MCF 10A (cell line): ENCODE measurements at regions not wholly inside any gene's neighbourhood (a gene's known extent, or its start where the extent isn't known, plus 50 kb on each side); places are given as distances from the start of the nearest gene placed in this dataset.
A peak's percentile ranks its signal among the peaks of the same experiment; 100 is the strongest.

Experiments used
- BruUV-seq: library from RNA; stranded (reverse); fragments of 400-500 nt; replicated peaks from 2 replicates; lab custom pipeline; 2021; lab: Mats Ljungman, UMichigan
- CTCF ChIA-PET: fragments of 300-600 bp; sonication (Branson Sonifier 250); formaldehyde crosslinking; extraction: SDS; loops from one replicate; lab custom pipeline; 2021; ENCODE audit warnings: antibody characterized with exemption, inconsistent platforms; lab: Yijun Ruan, JAX
- POLR2A ChIA-PET: fragments of 300-600, 350-650 bp; sonication (Branson Sonifier 250); formaldehyde crosslinking; extraction: SDS; loops from one replicate; lab custom pipeline; 2020; ENCODE audit warnings: antibody characterized with exemption, inconsistent platforms; lab: Yijun Ruan, JAX
- DNase-seq: peaks from one replicate; pipeline ENCODE4 v3.0.0-alpha.2; 2018; ENCODE audit not compliant: unreplicated experiment
- H3K27ac Mint-ChIP-seq: one replicate; pipeline ENCODE4 v1.8.0; 2022; ENCODE audit warnings: mild to moderate bottlenecking, low read depth, mixed read lengths; ENCODE audit not compliant: unreplicated experiment
- H3K27me3 Mint-ChIP-seq: one replicate; pipeline ENCODE4 v1.8.0; 2022; ENCODE audit warnings: mixed read lengths; ENCODE audit not compliant: insufficient read depth, unreplicated experiment
- H3K36me3 Mint-ChIP-seq: one replicate; pipeline ENCODE4 v1.8.0; 2022; ENCODE audit warnings: mild to moderate bottlenecking, moderate library complexity, mixed read lengths; ENCODE audit not compliant: insufficient read depth, unreplicated experiment
- H3K4me1 Mint-ChIP-seq: one replicate; pipeline ENCODE4 v1.8.0; 2022; ENCODE audit warnings: mixed read lengths; ENCODE audit not compliant: insufficient read depth, unreplicated experiment
- H3K4me3 Mint-ChIP-seq: one replicate; pipeline ENCODE4 v1.8.0; 2022; ENCODE audit warnings: mild to moderate bottlenecking, moderate library complexity, mixed read lengths; ENCODE audit not compliant: unreplicated experiment
- H3K9me3 Mint-ChIP-seq: one replicate; pipeline ENCODE4 v1.8.0; 2022; ENCODE audit warnings: mixed read lengths; ENCODE audit not compliant: unreplicated experiment
- CTCF ChIP-seq: fragments of 200-600 bp; IDR thresholded peaks from one replicate; pipeline ENCODE4 v1.8.0; 2022; ENCODE audit warnings: antibody characterized with exemption, mild to moderate bottlenecking; ENCODE audit not compliant: unreplicated experiment
- intact Hi-C: fragments of 100-400 bp; cut with micrococcal nuclease; formaldehyde crosslinking; loops from 2 replicates; pipeline ENCODE4 v1.14.1; 2022

GRCh38 chr10:36872702-36873393, 252.6 kb upstream of the ANKRD30A start:
- no peak for DNase-seq
- Mint-ChIP-seq H3K27ac (no peak overlapping the region), H3K4me1 (no peaks in the 10 kb centered on the region), H3K36me3 (no peaks in the 10 kb centered on the region), H3K27me3 (peaks cover 7% of the 10 kb centered on the region), H3K4me3 (no peak overlapping the region), H3K9me3 (no peaks in the 10 kb centered on the region)
- no TSS peak for BruUV-seq
- intact Hi-C loops: no loop called here
- ChIA-PET POLR2A (no interaction called here), CTCF (interaction anchor here (0.6 kb wide), 2 partner anchors 9 to 1001 kb away, joined by 3 read pairs; no protein-coding TSS in a partner anchor)
- no peak for TF ChIP-seq CTCF

DNA sequence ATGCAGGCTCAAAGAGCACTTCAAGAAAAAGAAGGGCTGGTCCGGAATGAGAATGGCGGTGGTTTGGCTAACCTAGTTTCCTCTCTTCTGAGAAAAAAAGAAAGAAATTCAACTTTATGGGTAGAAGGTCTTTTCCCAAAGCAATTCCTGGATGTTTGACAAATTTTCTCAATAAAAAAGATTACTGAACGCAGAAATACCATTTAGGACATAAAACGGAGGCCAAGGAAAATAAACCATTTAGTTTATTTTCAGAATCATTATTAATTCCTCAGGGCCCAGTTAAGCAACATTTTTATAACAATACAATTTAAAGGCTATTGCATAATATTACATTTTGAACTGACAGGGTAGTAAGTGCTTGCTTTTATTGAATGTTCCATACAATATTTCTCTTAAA, 284.6 kb upstream of the ANKRD30A start:
- intact Hi-C loops: no loop called here

GRCh38 chr10:36837416-36837815, 288.0 kb upstream of the ANKRD30A start:
- no TSS peak for BruUV-seq
- Mint-ChIP-seq H3K9me3 (no peaks in the 10 kb centered on the region), H3K36me3 (no peaks in the 10 kb centered on the region), H3K4me3 (no peak overlapping the region), H3K4me1 (no peaks in the 10 kb centered on the region), H3K27me3 (no peaks in the 10 kb centered on the region), H3K27ac (no peak overlapping the region)
- POLR2A ChIA-PET: no interaction called here
- TF ChIP-seq CTCF: no peak
- CTCF ChIA-PET: no interaction called here
- intact Hi-C loops: no loop called here
- no peak for DNase-seq

More for the DNA sequence above, 284.6 kb upstream of the ANKRD30A start:
- CTCF ChIA-PET: no interaction called here
- no peak overlapping the region for H3K27ac Mint-ChIP-seq
- no peak overlapping the region for H3K4me3 Mint-ChIP-seq
- H3K36me3 Mint-ChIP-seq: no peaks in the 10 kb centered on the region
- BruUV-seq: no TSS peak
- no peaks in the 10 kb centered on the region for H3K9me3 Mint-ChIP-seq
- peak; percentile 2 for DNase-seq
- H3K4me1 Mint-ChIP-seq: no peaks in the 10 kb centered on the region
- POLR2A ChIA-PET: no interaction called here
- H3K27me3 Mint-ChIP-seq: no peaks in the 10 kb centered on the region
- no peak for TF ChIP-seq CTCF

GRCh38 chr10:36819781-36820180, 305.6 kb upstream of the ANKRD30A start:
- no peaks in the 10 kb centered on the region for H3K4me1 Mint-ChIP-seq
- H3K27ac Mint-ChIP-seq: no peak overlapping the region
- peaks cover 4% of the 10 kb centered on the region for H3K9me3 Mint-ChIP-seq
- DNase-seq: no peak
- ChIA-PET POLR2A (interaction anchor here (0.6 kb wide), 1 partner anchor 8 kb away, joined by 3 read pairs; no protein-coding TSS in a partner anchor), CTCF (no interaction called here)
- H3K4me3 Mint-ChIP-seq: no peak overlapping the region
- H3K36me3 Mint-ChIP-seq: no peaks in the 10 kb centered on the region
- no peaks in the 10 kb centered on the region for H3K27me3 Mint-ChIP-seq
- TF ChIP-seq CTCF: no peak
- intact Hi-C loops: no loop called here
- no TSS peak for BruUV-seq
